HG02588 (cell line): ENCODE measurements at regions not wholly inside any gene's neighbourhood (a gene's known extent, or its start where the extent isn't known, plus 50 kb on each side); places are given as distances from the start of the nearest gene placed in this dataset.

Source experiments
- ATAC-seq: cut with Tn5 transposase; IDR thresholded peaks from one replicate; pipeline ENCODE4 v1.9.1; 2021; ENCODE audit warnings: mild to moderate bottlenecking, moderate library complexity; ENCODE audit not compliant: unreplicated experiment

DNA sequence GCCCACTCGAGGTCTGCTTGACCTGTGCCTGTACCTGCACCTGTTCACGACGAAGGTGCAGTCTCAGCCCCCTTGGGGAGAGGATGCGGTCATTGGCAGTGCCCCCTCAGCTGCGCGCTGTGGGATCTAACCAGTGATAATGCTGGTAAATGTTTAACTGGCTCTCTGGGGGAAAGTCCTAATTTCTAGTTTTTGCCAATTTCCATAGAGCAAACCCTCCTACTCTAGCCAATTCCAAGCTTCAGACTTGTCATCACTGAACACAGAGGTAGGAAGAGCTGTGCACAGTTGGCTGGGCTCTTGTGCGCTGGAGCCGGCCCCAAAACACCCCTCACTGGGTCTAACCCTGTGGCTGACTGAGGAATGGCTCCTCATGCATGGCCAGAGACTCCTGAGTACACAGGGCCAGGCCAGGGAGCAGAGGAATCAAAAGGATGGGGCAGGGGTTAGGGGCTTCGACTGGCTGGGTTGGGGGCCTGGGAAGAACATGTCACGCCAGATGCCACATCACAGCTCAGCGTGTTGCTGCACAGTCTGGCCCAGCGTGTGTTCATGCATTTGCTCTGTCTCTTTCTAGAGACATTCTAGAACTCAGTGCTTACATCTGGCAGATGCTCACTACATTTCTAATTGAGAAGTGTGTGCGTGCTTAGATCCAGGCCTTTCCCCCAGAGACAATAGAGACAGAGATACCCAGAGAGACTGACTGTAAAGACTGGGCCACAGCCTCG, 270.8 kb downstream of the BCOR start:
- no peak for ATAC-seq

DNA sequence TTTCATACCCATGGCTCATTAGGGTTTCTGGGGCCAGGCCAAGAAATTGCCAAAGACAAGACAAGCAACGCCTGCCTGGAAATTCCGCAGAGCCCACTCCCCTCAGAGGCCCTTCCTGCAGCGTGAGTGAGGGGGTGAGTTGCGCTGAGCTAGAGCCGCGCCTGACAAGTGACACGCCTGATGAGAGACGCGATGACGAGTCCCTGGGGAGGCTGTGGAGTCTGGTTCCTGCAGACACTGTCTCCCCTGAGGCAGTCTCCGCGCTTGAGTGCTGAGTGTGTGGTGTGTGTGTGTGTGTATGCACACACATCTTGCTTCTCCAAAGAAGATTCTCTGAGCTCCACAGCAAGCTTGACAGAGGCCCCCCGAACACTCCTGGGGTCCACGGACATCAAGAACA, 269.8 kb downstream of the BCOR start:
- ATAC-seq = no peak

GRCh38 chrX:39828971-39829370, 268.8 kb downstream of the BCOR start:
- ATAC-seq = no peak

DNA sequence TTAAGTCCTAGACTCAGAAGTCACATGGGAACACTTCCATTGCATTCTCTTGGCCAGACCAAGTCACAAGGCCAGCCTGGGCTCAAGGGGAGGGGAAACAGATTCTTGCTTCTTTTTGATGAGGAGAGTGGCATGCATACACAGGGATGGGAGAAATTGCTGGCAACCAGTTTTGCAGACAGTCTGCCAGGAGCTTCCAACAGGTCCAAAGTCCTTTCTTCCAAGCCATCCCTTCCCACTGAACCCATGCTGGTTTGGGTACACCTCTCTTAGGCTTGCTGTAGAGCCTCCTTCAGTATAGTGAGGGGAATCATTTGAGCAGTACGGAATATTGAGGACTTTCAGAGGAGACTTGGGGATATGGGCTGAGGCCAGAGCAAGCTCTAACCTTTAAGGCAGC, 267.8 kb downstream of the BCOR start:
- ATAC-seq = no peak

GRCh38 chrX:39830414-39830813, 267.3 kb downstream of the BCOR start:
- ATAC-seq = no peak

DNA sequence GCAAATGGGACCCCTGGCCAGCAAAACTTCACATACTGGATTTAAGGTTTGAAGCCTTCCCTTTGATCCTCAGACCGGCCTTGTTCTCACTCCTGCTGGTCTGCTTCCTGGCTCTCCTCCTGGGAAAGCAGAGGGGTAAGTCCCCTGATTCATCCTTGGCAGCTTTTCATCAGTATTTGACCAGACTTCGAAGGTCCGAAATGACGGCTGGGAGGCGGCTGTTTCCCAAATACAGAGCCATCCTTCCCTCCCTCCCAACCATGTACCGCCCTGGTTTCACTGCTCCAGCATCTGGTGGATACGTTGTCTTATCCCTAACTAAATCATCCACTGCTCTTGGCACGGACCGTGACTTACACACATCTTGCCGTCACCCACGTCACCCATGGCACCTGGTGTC, 265.5 kb downstream of the BCOR start:
- ATAC-seq = no peak

- no peak for ATAC-seq
Measured at GRCh38 chrX:39834600-39834999, 263.2 kb downstream of the BCOR start.

GRCh38 chrX:39835241-39835640, 262.5 kb downstream of the BCOR start:
- ATAC-seq = no peak

DNA sequence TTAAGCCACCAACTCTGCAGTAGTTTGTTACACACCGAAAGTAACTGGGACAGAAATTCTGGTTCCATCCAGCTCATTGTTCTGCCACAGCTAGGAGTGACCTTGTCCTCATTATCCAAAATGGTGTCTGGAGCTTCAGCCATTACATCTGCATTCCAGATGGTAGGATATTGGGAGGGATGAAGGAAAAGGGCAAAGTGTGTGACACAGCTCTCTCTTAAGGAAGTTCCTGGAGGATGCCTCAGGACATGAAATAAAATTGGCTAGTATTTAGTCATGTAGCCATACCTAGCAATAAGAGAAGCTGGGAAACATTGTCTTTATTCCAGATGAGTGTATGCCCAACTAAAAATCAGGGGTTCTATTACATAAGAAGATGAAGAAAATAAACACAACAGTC, 262.0 kb downstream of the BCOR start:
- no peak for ATAC-seq

- no peak for ATAC-seq
Measured at GRCh38 chrX:39836802-39837420, 260.8 kb downstream of the BCOR start.

GRCh38 chrX:39837688-39838087, 260.1 kb downstream of the BCOR start:
- ATAC-seq = no peak

GRCh38 chrX:39839371-39839770, 258.4 kb downstream of the BCOR start:
- ATAC-seq = no peak

DNA sequence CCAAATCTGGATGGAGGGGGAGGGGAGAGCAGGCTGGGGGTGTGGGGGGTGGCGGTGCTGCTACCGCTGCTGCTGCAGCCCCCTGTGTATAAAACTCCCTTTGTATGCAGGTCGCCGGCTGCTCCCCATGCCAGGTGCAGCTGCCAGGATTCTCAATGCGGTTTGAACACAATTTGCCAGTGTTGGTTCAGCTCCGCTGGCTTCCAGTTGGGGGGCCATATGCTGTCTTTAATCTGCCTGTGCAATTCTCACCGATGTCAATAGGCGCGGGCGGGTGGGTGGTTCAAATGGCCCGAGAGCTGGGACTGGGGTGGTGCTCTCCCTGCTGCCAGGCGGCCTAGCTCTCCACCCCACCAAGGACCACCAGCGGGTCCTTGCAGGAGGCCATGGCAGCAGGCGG, 257.6 kb downstream of the BCOR start:
- no peak for ATAC-seq

GRCh38 chrX:39840581-39841093, 257.1 kb downstream of the BCOR start:
- no peak for ATAC-seq

GRCh38 chrX:39841604-39842003, 256.2 kb downstream of the BCOR start:
- ATAC-seq = no peak

DNA sequence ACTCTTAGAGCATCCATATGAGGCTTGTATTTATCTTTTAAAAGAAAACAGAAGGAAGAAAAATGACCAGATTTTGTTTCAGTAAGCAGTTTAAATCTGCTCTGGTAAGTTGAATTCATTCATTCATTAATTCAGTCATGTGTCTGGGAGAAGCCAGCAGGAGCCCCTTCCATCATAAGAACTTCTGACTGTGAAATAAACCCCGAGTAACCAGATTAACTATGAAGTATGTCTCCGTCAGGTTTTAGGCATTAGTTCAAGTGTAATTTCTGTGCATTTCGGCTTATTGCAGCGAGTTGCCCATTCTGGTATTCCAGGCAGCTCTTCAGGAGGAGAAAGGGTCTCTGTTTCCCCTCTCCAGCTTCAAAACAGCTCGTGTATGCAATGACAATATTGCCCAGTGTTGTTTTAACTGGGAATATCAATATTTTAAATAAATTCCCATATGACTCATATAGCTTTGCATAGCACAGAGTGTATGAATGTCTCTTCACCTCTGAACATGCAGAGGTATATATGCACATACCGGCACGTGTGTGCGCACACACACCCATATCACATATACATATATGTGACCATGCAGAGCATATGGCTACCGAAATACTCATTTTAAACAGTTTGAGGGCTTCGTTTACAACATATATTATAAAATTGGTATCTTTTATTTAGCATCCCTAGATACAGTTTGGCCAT, 255.3 kb downstream of the BCOR start:
- no peak for ATAC-seq

- no peak for ATAC-seq
Measured at GRCh38 chrX:39843318-39843717, 254.4 kb downstream of the BCOR start.

- no peak for ATAC-seq
Measured at GRCh38 chrX:39845233-39845632, 252.5 kb downstream of the BCOR start.

GRCh38 chrX:39846460-39846859, 251.3 kb downstream of the BCOR start:
- ATAC-seq = no peak

- no peak for ATAC-seq
Measured at GRCh38 chrX:39848243-39848642, 249.5 kb downstream of the BCOR start.

- ATAC-seq = no peak
Measured at GRCh38 chrX:39848900-39849299, 248.9 kb downstream of the BCOR start.

GRCh38 chrX:39850209-39850608, 247.5 kb downstream of the BCOR start:
- no peak for ATAC-seq
